Posterior cingulate gyrus (tissue), 11 donors: ENCODE measurements at regions not wholly inside any gene's neighbourhood (a gene's known extent, or its start where the extent isn't known, plus 50 kb on each side); places are given as distances from the start of the nearest gene placed in this dataset.
"Not testable (repeated sequence)": the region's sequence is repeated elsewhere in the genome, so short reads cannot be mapped to it uniquely, and the experiment has no call there.

Experiments
- DNase-seq, 10 donors: peaks; one replicate each; pipeline versions ENCODE4 v3.0.0 to v3.0.0-alpha.2; 2020 to 2021; ENCODE audit warnings: mixed read lengths in 3 of 10
- intact Hi-C: fragments of 100-400 bp; cut with DNase I; formaldehyde crosslinking; loops from one replicate; pipeline ENCODE4 v1.15.1; 2023

DNA sequence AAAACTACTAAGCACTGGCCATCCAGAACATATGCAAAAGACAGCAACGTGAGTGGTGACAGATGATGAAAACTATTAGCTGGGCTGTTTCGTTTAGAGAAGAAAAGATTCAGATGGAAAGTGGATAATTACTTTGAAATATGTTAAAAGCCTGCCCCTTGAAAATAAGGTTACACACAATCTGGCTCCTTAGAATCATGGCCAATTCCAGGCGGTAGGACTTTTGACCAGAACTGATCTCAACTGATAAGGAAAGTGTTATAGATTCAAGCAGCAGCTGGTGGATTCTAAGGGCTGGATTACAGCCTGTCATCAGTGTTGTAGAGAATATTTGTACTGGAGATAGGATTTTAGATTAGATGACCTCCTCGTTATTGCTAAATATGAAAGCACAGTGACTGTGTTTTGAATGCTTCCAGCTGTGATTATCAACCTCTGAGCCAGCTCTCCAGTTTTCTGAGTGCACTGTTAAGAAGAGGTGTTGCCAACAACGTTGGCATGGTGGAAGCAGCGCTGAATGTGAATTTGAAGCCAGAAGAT lies 75.1 kb downstream of the KBTBD2 start:
- intact Hi-C loops, DNase-seq: not testable (repeated sequence)

DNA sequence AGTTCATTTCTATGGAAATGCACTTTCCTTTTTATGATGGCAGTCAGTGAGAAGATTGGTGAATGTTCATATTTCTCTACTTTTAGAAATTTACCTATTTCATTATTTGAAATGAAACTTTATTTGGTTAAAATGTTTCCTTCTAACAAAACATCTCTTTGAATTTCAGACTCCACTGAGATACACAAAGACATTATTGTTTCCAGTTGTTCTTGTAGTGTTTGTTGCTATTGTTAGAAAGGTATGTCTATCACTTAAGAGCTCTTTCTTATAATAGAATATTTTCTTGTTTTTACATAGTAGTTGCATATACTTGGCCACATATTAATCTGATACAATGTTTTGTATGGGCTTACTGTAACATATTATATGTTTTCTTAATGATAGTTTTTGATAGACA lies 76.8 kb downstream of the KBTBD2 start:
- DNase-seq, intact Hi-C loops: not testable (repeated sequence)

DNA sequence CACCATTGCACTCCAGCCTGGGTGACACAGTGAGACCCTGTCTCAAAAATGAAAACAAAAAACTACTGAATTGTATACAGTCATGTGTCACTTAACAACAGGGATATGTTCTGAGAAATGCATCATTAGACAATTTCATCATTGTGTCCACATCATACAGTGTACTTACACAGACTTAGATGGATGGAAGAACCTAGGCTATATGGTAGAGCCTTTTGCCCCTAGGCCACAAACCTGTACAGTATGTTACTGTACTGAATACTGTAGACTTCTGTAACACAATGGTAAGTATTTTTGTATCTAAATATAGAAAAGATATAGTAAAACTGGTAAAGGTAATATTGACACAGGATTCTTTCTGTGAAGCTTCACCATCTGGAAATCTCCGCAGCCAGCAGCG lies 81.7 kb downstream of the KBTBD2 start:
- DNase-seq = no peak
- intact Hi-C loops = no loop called here

DNA sequence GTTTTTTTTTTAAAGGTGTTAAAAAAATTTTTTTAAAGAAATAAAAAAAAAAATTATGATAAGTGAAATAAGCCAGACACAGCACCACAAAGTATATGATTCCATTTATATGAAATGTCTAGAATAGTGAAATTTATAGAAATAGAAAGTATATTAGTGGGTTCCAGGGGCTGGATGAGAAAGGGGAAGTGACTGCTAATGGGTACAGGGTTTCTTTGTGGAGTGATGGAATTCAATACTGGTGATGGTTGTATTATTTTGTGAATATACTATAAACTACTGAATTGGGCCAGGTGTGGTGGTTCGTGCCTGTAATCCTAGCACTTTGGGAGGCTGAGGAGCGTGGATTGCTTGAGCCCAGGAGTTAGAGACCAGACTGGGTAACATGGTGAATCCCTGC lies 82.2 kb downstream of the KBTBD2 start:
- DNase-seq = no peak
- intact Hi-C loops = no loop called here

DNA sequence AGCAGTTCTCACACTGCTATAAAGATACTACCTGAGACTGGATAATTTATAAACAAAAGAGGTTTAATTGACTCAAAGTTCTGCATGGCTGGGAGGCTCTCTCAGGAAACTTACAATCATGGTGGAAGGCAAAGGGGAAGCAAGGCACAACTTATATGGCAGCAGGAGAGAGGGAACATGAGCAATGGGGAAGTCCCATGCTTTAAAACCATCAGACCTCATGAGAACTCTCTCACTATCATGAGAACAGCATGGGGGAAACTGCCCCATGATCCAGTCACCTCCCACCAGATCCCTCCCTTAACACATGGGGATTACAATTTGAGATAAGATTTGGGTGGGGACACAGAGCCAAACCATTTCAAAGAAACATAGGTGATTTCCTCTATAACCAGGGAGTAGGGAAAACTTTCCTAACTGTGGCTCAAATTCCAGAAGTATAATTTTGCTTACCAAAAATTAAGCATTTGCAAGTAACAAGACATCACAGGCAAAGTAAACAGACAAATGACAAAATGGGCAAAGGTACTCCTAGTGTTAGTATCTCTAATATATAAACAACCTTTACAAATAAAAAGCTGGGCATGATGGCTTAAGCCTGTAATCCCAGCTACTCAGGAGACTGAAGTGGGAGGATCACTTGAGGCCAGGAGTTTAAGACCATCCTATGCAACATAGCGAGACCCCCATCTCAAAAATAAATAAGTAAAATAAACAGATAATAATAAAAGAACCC lies 88.0 kb downstream of the KBTBD2 start:
- no peak for DNase-seq
- intact Hi-C loops = no loop called here

DNA sequence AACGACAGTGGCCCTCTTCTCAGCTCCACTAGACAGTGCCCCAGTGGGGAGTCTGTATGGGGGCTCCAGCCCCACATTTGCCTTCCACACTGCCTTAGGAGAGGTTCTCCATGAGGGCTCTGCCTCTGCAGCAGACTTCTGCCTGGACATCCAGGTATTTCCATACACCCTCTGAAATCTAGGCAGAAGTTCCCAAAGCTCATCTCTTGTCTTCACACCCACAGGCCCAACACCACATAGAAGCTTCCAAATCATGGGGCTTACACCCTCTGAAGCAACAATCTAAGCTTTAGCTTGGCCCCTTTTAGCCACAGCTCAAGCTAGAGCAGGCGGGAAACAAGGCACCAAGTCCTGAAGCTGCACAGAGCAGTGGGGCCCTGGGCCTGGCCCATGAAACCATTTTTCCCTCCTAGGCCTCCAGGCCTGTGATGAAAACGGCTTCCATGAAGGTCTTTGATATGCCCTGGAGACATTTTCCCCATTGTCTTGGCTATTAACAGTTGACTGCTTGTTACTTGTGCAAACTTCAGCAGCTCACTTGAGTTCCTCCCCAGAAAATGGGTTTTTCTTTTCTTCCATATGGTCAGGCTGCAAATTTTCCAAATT lies 89.2 kb downstream of the KBTBD2 start:
- intact Hi-C loops = no loop called here
- no peak for DNase-seq

DNA sequence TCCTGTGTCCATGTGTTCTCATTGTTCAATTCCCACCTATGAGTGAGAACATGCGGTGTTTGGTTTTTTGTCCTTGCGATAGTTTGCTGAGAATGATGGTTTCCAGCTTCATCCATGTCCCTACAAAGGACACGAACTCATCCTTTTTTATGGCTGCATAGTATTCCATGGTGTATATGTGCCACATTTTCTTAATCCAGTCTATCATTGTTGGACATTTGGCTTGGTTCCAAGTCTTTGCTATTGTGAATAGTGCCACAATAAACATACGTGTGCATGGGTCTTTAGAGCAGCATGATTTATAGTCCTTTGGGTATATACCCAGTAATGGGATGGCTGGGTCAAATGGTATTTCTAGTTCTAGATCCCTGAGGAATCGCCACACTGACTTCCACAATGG lies 98.5 kb downstream of the KBTBD2 start:
- intact Hi-C loops, DNase-seq: not testable (repeated sequence)

DNA sequence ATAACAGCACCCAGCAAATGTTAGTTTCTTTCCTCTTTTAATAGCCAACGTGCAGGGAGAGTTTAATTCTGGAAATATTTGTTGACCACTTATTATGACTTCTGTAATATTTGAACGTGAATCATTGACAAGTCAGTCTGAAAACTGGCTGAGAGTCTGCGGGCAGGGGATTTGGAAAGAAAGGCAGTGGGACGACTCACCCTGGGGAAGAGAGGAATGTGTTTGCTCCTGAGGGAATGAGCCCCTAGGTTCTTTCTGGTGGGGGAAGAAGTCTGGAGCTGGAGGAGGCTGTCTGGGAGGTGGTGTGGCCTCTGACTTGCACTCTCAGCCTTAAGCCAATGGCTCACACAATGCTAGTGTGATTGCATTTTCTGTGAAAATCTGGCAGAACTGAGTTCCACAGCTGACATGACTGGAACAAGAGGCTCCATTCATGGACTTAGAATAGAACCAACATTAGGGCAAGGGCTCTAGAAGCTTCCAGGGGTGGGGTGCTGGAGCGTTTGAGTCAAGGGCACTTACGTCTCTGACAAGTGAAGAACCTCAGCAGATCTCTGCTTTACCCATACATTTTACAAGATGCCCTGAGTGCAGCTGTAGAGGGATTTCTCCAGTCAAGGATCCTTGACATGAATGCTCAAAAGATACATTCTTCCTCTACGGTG lies 100.7 kb downstream of the KBTBD2 start:
- intact Hi-C loops = not testable (repeated sequence)
- peak in 2 of 10 donors; percentile 24 to 35 for DNase-seq

DNA sequence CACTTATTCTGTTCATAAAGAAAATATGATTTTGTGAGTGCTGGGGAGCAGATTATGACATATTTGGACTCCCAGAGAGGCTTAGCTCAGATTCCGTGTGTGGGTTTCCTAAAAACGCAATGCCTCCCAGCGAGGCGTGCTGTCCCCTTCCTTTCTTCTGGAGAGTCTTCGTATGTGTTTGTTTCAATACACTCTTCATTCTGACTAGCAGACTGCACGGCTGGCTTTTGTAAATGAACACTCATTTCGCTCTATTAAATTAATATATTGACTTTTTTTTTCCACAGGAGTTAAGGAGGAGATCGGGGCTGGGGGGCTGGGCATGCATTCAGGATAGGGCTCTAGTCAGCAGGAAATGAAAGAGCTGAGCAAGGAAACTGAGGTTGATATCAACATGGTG lies 102.3 kb downstream of the KBTBD2 start:
- intact Hi-C loops, DNase-seq: not testable (repeated sequence)

DNA sequence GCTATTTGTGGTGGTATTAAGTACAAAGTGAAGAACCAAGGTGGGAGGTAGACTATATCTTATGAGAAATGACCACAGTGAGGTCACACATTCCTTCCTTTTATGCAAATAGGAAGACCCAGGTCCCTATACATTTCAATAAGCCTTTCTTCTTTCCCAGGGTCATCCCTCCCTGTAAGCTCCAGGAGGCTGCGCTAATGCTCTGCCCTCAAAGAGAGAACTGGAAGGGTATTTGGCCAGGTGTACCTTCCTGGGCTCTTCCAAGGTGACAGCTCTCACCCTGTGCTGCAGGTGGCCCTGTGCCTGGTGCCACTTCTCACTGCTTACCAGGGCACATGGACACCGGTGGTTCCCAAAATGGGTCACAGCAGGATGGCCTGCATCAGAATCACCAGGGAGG lies 103.4 kb downstream of the KBTBD2 start:
- intact Hi-C loops, DNase-seq: not testable (repeated sequence)

DNA sequence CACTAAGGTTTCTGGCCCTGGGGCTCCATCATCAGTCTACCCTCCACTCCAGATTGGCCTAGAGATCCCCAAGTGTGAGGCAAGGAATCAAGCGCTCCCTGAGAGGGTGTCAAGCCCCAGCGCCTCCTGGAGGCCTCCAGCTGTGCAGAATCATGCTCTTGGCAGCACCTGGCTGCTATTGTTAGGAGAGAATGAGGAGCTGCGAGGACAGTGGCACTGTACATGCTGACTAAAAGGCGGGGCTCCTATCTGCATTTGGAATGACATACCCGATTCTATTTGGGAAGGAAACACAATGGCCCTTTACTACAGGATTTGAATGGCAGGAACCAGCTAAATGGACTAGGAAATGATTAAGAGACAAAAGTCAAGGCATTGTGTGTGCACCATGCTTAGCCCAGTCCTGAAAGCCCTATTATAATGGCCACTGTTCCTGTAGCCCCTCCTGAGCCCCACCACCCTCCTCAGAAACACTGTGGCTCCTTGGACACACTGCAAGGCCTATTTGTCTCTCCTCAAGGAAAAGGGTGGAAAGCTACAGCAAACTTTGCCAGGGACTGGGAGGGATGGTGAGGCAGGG lies 106.1 kb downstream of the KBTBD2 start:
- intact Hi-C loops = not testable (repeated sequence)
- peak in 5 of 10 donors; percentile 25 to 91 (median 42) for DNase-seq

DNA sequence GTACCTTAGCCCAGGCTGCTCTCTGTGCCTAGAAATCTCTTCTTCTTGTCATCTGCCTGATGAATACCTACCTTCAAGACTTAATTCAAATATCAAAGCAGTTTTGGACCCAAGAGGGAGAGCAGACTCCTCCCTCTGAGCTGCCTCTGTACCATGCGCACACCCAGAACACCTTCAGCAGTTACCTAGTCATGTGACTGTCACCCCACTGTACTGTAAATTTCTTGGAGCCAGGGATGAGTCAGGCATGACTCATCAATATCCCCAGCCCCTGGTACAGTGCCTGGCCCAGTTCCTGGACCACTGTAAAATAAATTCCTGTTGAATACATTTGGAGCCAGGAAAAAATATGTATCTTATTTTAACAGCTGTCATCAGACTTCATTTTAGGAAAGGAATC lies 111.7 kb downstream of the KBTBD2 start:
- intact Hi-C loops, DNase-seq: not testable (repeated sequence)

DNA sequence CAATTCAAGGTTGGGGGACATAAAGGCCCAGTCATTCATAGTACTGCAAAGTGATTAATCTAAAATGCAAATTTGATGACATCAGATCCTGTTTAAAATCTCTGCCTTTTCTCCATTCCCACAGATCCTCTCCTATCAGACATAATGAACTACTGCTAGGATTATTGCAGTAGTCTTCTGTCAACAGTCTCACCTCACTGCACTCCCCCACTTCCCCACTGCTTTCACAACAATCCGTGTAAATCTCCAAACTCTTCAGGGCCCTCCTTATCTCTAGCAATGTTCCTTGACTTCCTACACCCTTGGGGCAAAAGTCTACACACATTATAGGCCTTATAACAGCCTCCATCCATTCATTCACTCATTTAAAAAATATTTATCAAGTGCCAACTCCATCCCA lies 112.4 kb downstream of the KBTBD2 start:
- intact Hi-C loops = no loop called here
- no peak for DNase-seq

DNA sequence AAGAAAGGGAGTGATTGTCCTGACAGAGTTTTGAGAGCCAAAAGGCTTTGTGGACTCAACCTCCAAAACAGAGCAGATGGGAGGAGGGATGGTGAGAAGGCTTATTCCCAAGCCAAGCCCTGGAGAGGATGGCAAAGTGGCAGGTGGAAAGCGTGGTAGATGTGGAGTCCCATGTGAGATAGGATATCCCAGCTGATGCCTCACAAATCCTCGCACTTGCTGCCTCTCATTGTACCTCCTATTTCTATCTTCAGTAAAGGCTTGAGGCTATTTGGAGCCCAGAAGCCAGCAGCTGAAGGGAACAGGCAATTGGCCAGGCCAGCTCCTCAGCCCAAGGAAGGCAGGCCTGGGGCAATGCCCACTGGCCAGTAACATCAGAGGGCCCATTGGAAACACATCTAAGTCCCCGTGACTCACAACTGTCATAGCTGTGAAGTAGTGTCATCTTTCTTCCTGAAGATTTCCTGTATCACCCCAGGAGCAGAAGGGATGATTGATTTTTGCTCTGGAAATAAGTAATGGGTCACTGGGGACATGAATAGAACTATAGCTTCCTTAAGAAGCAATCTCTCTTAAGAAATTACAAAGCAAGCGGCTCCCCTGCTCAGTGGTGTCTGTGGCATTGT lies 114.4 kb downstream of the KBTBD2 start:
- intact Hi-C loops = not testable (repeated sequence)

DNA sequence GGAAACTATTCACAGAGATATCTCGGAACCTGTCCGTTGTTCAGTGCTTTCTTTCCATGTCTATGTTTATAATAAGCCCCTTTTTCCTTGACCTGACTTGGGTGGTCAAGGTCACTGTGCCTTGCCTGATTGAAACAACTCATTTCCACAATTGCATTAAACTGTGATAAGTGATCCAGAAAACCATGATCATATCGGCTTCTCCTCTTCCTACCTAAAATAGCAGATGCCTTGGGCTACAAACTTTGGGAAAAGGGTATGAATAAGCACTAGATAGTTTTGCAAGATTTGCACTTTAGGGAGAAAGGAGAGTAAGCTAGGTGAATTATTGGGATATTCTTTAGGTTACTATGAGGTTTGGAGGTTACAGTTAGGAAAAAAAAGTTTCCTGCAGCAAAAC lies 115.2 kb downstream of the KBTBD2 start:
- intact Hi-C loops, DNase-seq: not testable (repeated sequence)

More for the DNA sequence above, 114.4 kb downstream of the KBTBD2 start:
- DNase-seq = not testable (repeated sequence)

DNA sequence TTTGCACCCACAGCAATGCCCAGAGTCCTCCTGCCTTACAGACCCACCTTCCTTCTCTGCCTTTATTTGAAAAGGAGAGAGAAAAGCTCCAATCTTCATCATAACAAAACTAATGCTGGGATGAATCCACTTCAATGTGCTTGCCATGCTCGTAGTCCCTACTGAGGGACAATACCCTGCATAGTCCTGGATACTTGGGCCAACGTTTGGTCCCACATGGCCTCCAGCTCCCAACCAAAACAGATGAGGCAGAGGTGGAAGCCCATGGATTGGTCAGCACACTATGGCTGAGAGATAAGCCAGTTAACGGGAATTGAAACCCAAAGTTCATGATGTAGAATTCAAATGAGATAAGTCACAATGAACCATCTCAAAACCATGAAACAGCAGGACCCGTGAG lies 115.8 kb downstream of the KBTBD2 start:
- intact Hi-C loops = not testable (repeated sequence)
- peak in 1 of 10 donors; percentile 47 for DNase-seq

DNA sequence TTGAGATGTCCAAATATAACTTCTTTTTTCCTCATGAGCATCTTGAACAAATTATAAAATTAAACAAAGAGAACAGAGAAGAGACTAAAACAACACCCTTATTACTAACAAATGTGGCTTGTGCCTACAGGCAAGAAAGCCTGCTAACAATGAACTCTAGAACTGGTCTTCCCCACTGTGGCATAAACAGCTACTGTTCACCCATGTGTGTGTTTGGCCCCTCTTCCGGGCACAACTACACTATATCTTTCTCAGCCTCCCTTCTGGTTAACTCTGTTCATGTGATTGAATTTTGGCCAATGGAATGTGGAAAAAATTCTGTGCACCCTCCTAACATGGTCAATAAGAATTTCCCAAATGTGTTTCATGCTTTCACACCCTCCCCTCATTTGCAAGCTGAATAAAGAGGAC lies 117.0 kb downstream of the KBTBD2 start:
- peak in 1 of 10 donors; percentile 39 for DNase-seq
- intact Hi-C loops = no loop called here

DNA sequence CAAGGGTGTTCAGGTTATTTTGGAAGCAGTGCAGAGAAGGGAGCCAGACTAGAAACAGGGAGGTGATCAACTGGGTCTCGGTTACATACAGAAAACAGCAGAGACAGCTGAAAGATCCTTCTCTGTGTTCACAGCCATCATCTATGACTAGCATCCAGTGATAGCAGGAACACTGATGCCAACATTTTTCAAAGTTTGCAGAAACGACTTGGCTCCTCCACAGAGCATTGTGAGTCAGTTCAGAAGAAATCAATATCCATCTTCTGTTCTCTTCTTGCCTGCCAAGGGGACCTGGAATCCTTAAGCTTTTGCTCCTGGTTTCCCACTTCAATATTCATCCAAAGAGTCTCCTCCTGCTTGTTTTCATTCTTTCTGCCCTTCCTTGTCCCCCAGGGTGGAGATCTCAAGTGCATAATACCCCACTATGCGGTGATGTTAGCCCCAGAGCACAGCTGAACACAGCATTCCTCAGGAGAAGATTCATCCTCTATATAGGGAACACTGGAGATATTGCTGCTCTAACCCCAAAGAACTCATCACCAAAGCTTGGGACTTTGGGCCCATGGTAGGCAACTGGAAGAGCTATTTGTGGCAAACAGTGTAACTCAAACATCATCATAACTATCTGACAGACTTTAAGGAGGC lies 122.6 kb downstream of the KBTBD2 start:
- DNase-seq = not testable (repeated sequence)
- intact Hi-C loops = loop anchor here (5.0 to 10.0 kb wide), 2 partner anchors 286 to 338 kb away; partner anchors contain the start of gene RP9

DNA sequence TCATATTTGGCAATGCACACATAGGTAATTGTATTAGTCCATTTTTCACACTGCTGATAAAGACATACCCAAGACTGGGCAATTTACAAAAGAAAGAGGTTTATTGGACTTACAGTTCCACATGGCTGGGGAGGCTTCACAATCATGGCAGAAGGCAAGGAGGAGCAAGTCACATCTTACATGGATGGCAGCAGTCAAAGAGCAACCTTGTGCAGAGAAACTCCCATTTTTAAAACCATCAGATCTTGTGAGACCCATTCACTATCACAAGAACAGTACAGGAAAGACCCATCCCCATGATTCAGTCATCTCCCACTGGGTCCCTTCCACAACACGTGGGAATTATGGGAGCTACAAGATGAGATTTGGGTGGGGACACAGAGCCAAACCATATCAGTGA lies 123.2 kb downstream of the KBTBD2 start:
- intact Hi-C loops = loop anchor here (5.0 to 10.0 kb wide), 2 partner anchors 286 to 339 kb away; partner anchors contain the start of gene RP9
- not testable (repeated sequence) for DNase-seq
